ENCODE measurements at regions not wholly inside any gene's neighbourhood (a gene's known extent, or its start where the extent isn't known, plus 50 kb on each side); places are given as distances from the start of the nearest gene placed in this dataset.
"Not testable (repeated sequence)": the region's sequence is repeated elsewhere in the genome, so short reads cannot be mapped to it uniquely, and the experiment has no call there.

DNA sequence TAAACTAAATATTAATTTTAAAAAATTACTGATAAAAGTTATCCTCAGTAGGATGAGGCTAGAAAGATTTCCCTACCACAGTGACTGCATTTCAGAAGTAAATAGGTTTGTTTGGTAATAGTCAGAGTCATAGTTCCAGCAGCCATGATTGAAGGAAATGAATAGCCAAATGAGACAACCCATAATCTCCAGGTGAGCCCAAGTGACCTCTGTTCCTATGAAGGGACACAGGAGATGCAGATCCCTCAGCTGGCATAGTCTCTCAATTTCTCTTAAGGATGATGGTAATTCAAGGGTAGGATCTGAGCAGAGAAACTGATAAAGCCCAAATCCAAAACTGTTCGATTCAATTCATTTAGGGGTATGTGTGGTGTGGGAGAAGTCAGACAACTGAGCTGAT lies 461.8 kb downstream of the RAP2B start:
- no peak for DNase-seq

DNA sequence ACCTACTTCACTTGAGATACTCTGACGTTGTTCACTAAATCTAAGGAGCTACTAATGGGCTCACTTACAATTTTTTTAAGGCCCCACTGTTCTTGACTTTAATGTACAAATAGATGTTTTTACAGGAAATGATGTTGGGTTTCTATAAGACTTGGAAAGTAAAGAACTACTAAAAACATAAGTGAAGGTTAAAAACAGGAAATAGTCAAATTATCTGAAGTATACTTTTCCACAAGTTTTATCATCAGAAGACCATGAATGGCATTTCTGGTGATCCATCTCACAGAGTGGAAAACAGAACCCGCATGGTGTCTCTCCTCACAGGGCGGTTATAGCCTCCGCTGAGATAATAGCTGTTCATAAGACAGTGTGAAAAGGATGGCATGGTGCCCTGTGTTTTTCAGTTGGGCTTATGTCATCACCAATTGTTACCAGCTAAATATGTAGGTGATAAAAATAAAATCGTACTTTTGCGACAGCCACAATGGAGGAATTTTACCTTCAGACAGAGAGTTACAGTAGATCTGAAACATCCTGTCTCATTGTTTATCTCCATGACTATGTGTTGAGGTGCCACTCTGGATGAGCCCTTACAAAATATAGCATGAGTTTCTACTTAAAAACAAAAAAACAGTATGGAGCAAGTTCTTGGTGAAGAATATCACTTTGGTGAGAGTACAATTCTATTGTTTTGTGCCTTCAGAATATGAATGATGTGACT lies 462.4 kb downstream of the RAP2B start:
- no peak for DNase-seq

DNA sequence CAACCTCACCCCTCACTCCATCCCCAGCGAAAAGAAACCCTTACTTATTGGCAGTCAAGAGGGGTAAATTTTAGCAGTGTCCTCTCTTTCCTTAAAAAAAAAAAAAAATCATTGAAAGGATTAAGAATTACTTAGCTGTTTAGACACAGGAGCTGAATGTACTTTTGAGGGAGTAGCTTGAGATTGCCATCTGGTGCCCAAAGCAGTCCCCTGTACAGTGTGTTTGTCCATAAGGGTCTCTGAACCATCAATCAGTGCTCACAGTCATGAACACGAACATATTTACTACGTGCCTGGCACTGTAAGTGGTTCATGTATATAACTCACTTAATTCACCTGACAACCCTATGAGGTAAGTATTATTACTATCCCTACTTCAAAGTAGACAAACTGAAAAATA lies 463.5 kb downstream of the RAP2B start:
- no peak for DNase-seq

DNA sequence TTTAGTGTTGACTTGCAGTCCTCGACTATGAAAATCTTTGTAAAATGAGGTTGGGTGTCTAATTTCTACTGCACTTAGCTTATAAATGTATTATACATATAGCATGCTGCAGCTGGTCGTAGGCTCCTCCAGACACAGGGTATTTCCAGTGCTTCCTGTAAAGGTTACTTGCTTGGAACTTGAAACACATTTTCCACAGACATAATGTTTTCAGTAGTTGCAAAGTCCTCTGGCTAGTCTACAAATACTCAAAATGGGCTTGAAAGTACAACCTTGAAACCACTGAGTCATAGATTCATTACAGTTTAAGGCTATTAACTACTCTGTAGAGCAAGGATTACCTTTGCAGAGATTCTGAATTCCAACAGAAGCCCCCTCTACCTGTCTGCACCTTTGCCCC lies 464.1 kb downstream of the RAP2B start:
- DNase-seq, result no peak

DNA sequence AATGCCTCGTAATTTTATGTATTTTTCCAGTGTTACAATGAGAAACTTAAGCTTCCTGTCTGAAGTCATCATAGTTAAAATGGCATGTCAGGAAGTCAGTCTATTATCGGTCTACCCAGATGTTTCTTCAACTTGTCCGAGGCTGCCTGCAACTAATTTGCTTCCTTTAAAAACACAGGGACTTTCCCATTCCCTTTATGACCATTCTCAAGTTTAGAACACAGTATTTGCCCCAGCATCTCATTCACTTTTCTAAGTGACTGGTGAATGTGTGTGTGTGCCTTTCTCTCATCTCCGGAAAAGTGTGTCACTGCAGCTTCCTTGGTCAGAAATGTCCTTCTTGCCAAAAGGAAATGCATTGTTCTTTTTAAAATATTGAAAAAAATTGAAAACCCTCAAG lies 466.6 kb downstream of the RAP2B start:
- peak in 1 of 2 donors; percentile 95 for DNase-seq

DNA sequence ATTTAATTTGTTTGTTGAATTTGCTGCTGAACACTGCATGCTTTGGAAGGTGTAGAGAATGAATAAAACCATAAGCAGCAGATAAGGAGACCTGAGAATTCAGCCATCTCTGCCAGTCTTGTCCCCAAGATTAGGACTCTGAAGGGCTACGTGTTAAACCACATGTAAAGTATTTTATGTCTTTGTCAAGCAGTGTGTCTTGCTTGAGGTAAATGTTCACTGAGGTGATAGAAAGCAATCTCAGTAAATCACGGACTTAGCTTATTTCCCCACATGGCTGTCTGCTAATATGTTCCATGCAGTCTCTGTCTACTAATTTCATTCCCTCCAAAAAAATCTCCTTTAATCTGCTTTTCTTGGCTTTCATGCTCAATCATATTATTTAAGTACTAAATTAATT lies 467.1 kb downstream of the RAP2B start:
- no peak for DNase-seq

DNA sequence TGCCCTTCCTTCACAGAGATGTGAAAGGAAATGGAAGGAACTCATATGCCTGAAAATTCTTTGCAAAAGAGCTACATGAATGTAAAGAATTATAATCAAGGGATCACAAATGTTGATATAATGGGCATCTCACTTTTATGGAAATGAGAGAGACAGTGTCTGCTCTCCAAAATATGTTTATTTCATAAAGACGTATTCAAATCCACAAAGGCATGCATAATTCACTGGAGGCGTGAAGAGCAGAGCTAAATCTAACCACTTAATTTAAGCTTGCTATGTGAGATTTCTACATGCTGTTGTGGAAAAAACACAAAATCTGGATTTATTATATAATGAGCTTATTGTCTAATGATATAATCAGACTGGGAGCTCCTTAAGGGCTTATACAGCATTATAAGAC lies 469.1 kb downstream of the RAP2B start:
- DNase-seq, result no peak

DNA sequence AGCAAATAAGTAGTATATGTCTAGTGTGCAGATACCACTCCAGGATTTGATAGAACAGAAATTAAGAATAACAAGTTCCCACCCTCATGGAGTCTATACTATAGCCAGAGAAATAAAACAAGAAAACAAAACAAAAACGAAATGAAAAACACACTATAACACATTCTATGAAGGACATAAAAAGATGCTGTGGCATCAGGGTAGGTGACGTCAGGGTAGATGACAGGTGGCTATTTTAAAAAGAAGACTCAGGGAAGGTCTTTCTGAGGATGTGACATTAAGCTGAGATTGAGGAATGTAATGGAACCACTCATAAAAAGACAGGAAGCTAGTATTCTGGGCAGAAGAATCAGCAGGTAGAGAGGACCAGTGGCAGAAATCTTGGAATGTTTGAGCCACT lies 469.6 kb downstream of the RAP2B start:
- DNase-seq, result no peak

DNA sequence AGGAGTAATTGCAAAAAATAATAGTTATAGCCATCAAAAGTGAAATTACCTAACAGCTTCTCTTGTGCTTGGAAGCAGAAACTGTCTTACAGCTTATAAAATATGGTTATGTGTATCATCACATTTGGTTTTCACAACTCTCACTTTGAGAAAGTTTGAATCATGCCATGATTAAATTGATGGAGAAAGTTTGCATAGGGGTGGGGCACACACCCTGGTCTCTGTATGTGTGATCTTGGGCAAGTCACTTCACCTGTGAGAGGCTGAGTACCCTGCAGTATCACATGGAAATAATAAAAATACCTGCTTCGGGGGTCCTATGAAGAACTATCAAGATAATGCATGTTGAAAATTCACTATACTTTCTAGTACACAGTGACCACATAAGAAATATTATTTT lies 471.4 kb downstream of the RAP2B start:
- no peak for DNase-seq

DNA sequence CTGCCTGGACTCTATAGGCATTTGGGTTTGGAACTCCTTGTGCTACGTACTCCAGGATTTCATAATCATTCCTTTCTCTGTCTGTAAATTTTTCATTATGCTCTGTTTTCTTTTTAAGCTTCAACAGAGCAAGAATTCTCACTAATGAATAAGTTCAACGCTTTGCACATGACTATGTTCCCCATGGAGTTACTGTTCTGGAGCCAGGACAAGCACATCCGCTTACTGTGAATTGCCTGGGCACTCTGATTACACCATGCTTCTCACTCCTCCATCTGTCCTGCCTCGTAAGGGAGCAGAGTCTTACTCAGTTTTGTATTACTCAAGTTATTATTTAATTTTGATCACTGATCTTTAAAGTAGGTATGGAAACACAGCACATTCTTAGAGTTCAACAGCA lies 472.7 kb downstream of the RAP2B start:
- DNase-seq, result no peak

DNA sequence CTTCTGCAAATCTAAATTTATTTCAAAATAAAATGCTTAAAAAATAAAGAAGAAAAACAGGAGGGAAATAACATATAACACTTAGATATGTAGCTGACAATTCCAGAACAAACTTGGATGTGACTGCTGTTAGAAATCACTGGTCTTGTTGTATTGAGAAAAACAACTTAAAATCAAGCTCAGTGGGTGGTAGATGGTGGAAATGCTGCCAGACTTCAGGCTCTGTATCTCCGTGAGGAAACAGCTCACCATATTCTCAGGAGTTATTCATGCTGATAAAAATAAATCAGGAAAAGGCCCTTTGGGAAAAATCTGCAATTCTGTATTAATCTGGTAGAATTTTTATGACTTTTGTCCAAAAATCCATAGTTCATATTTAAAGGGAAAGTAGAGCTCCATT lies 477.6 kb downstream of the RAP2B start:
- DNase-seq, result no peak

DNA sequence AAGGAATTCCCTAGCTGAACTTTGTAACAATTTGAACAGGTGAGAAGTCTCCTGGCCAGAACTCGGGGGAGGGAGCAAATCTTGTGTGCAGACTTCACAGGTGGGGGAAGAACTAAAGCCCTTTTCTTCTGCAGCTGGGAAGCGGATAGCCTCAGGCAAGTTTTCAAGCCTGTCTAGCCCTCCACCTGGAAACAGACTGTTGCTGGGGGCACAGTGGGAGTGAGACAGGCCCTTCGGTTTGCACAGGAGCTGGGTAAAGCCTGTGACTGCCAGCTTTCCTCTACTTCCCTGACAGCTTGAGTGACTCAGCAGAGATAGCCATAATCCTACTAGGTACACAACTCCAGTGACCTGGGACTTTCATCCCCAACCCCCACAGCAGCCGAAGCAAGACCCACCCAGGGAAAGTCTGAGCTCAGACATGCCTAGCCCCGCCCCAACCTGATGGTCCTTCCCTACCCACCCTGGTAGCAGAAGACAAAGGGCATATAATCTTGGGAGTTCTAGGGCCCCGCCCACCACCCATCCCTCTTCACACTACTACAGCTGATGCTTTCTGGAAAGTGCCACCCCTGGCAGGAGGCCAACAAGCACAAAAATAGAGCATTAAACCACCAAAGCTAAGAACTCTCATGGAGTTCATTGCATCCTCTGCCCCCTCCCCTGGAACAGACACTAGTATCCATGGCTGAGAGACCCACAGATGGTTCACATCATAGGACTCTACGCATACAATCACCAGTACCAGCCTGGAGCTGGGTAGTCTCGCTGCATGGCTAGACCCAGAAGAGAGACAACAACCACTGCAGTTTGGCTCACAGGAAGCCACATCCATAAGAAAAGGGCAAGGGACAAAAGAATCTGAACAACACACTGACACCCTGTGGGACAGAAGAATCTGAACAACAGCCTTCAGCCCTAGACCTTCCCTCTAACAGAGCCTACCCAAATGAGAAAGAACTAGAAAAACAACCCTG lies 479.0 kb downstream of the RAP2B start:
- no peak for DNase-seq

DNA sequence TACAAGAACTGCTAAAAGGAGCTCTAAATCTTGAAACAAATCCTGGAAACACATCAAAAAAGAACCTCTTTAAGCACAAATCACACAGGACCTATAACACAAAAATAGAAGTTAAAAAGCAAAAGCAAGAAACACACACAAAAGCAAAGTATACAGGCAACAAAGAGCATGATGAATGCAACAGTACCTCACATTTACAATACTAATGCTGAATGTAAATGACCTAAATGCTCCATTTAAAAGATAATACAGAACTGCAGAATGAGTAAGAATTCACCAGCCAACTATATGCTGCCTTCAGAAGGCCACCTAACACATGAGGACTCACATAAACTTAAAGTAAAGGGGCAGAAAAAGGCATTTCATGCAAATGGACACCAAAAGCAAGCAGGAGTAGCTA lies 478.6 kb upstream of the ARHGEF26 start:
- DNase-seq, result not testable (repeated sequence)

DNA sequence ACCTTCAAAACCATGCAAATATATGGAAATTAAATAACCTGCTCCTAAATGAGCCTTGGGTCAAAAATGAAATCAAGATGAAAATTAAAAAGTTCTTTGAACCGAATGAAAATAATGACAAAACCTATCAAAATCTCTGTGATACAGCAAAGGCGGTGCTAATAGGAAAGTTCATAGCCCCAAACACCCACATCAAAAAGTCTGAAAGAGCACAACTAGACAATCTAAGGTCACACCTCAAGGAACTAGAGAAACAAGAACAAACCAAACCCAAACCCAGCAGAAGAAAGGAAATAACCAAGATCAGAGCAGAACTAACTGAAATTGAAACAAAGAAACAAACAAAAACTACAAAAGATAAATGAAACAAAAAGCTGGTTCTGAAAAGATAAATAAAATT lies 477.7 kb upstream of the ARHGEF26 start:
- not testable (repeated sequence) for DNase-seq

DNA sequence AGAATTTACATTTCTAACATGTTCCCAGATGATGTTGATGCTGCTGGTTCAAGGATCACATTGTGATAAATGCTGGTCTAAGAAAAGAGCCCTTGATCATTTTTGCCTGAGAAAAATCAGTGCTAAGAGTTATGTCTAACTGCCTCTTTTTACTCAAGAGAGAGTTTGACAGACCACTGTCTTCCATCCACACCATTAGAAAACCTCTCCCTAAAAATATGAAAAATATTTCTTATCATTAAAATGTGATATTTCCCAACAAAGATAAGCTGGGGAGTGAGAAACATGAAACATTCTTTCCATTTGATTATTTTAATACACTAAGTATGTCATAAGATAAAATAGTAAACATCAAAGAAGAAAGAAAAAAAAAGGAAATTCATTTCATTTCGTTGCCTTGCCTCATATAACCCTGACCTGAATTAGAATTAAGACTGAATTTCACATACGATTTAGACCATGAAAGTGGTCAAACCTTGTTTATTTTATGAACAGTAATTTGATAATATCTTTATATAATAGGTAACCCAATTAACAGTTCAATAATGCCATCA lies 471.8 kb upstream of the ARHGEF26 start:
- no peak for DNase-seq

DNA sequence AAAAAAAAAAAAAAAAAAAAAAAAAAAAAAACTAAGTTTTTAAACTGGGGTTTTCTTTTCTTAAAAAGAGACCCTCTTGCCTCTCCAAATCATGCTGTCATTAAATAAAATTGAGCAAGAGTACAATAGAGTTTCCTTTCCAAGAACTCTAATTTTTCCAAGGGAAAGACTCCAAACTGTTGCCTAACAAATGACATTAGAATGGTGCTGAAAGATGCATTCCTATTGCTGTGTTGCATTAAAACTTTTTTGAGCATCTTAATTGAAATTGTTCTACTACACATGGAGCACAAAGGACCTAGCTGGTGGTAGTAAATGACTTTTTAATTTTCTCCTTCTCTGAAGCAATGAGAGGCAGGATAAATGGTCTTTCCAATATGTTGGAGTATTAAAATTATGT lies 469.1 kb upstream of the ARHGEF26 start:
- DNase-seq, result no peak

DNA sequence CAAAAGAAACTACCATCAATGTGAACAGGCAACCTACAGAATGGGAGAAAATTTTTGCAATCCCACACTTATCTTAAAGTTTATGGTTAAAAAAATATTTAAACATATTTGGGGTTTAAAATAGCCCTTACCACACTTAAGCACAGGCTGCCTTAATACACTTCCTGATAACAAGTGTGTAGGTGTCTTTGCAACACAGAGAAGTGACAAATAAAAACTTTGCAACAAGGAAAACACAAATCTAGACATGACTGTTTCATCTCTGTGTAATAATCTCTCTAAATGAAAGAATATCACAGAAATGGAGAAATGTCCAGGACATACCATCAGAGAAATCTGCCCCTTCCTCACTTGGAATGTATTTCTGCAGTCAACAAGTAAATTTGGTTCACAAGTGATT lies 464.1 kb upstream of the ARHGEF26 start:
- no peak for DNase-seq

DNA sequence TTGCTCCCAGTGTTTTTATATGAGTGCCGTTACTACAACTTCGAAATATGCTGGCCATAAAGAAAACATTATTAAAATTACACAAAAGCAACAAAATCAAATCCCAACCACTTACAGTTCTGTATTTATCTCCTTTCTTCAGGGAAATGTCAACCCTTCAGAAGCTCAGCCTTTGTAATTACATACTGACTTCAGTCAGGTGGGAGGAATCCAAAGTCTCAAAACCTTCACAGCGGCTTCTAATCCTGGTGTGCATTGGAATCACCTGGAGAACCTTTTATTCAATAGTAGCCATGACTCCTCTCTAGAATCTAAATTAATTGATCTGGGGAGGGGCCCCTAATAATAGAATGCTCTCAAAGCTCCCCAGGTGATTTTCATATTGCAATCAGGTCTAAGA lies 463.7 kb upstream of the ARHGEF26 start:
- no peak for DNase-seq

DNA sequence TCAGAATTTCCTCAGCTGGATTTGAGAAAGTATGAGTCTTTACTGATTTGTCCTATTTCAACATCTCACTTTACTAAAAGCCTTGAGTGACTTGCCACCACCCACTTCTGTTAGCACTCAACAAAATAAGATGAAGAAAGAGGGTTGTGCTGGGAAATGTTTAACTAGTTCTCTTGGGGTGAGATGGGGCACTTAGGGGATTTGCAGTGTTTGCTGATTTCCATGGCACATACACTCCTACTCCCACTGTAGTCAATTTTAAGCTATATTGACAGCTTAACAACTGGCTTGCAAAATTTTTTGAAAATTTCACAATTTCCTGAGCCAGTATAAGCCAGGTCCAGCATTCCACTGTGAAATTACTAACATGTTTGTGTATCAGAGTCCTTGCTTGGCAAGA lies 463.1 kb upstream of the ARHGEF26 start:
- no peak for DNase-seq

DNA sequence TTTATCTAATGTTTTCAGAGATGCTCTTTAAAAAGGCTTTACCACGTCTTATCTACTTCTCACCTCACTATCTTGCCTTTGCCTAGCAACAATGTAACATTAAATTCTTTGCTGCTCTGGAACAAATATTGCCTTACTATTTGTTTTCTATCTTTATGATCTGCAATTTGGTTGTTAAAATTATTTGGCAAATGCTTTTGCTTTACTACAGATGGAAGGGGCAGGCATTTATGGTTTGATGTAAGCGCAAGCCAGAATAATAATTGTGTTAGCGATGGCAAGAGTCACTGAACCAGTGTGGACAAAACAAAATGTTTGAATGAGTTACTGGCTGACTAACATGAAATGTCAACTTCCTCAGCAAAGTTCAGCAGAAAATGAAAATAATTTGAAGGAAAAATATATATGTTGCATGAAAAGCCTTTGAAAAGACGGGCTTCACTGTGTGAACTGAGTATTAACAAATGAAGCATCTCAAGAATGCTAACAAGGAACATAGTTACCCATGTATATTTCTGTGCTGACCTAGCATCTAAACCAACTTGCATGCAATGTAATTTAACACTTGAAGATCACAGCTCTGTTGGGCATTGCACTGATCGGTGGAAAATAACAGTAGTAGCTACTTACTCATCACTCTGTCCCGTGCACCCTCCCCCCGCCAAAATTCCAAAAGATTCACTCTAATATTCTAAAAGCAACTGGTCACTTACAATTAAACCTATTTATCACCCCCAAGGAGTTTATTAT lies 454.0 kb upstream of the ARHGEF26 start:
- DNase-seq, result no peak

DNA sequence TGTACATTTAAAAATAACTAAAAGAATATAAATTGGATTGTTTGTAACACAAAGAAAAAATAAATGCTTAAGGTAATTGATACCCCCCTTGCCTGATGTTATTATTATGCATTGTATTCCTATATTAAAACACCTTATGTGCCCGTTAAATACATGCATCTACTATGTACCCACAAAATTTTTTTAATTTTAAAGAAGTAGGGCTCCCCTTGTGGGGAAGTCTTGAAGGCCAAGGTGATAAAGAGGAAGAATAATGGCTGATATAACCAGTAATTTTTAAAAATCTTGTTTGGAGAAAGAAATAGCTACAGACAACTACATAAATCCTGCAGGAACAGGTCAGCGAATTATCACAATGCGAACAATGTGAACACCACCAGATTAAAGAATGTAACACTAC lies 451.7 kb upstream of the ARHGEF26 start:
- no peak for DNase-seq

DNA sequence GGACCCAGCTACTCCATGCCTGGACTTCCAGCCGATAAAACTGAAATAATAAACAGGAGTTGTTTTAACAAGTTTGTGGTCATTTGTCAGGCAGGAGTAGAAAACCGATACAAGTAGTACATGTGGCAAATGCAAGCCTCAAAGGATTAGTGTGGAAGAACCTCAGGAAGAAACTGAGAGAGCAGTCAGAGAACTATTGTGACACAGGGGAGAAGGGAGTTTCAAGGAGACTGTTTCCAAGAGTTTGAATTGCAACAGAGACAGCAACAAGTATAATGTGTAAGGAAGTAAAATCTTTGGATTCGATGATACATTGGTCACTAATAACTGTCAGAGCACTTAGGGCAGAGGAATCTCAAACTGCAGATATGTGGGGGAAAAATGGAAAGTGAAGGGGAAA lies 450.6 kb upstream of the ARHGEF26 start:
- no peak for DNase-seq

DNA sequence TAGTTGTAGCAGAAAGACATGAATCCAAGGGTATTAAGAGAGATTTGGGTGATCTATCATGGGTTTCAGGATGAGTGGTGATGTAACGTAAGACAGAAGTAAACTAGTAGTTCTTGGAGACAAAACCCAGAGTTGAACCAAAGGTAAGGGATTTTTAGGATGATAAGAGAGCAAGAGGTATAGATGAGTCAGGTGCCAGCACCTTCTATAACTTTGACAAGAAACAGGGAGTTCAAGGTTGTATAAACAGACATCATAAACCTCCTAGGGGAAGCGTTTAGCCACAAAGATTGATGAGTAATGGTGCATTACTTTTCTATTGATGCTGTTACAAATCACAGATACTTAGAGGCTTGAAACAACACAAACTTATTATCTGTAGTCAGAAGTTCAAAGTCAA lies 447.3 kb upstream of the ARHGEF26 start:
- DNase-seq, result no peak
